Ectodermal cell (in vitro differentiated cells): ENCODE measurements at regions not wholly inside any gene's neighbourhood (a gene's known extent, or its start where the extent isn't known, plus 50 kb on each side); places are given as distances from the start of the nearest gene placed in this dataset.

Experiments used
- H3K27ac ChIP-seq: 2 replicates; pipeline ENCODE4 v1.7.0; 2013; ENCODE audit warnings: mild to moderate bottlenecking, low read depth, low read length; ENCODE audit not compliant: insufficient read depth, poor library complexity, severe bottlenecking
- H3K27me3 ChIP-seq: 2 replicates; pipeline ENCODE4 v1.7.0; 2013; ENCODE audit warnings: mild to moderate bottlenecking, low read length; ENCODE audit not compliant: insufficient read depth, control insufficient read depth, poor library complexity, severe bottlenecking
- H3K36me3 ChIP-seq: one replicate; pipeline ENCODE4 v1.7.0; 2013; ENCODE audit warnings: low read length; ENCODE audit not compliant: control insufficient read depth, insufficient read depth
- H3K4me1 ChIP-seq: one replicate; pipeline ENCODE4 v1.7.0; 2013; ENCODE audit warnings: low read length; ENCODE audit not compliant: control insufficient read depth, insufficient read depth
- H3K4me3 ChIP-seq: 2 replicates; pipeline ENCODE4 v1.7.0; 2013; ENCODE audit warnings: low read depth, low read length, control low read depth; ENCODE audit not compliant: insufficient read depth
- H3K9me3 ChIP-seq: 2 replicates; pipeline ENCODE4 v1.7.0; 2013; ENCODE audit warnings: mild to moderate bottlenecking, low read length, moderate library complexity; ENCODE audit not compliant: control insufficient read depth
- WGBS, 2 experiments: methylation state at CpG; one replicate each; pipeline ENCODE4 v1.1.7; 2013; ENCODE audit warnings: missing lambda C conversion rate in 2 of 2; 5-methylcytosine and 5-hydroxymethylcytosine counted together

DNA sequence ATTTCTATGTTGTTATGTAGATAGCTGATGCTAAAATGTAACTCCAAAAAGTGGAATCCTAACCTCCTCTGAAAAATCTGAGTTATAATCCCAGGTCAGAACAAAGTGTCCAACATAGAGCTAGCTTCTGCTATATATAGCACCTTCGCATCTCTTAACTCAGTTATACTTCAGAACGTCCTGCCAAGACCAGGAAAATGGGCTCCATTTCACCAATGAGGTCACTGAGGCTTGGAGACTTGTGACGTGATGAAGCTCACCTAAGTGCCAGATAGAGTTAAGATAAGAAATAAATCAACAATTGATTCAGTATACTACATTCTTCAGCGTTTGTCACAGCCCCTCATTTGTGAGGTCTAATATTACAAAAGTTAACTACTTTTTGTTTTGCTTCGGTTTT is 88.8 kb downstream of the KCTD12 start:
- Histone ChIP-seq H3K4me3 (no peak overlapping the region), H3K4me1 (no peaks in the 10 kb centered on the region), H3K27me3 (no peaks in the 10 kb centered on the region), H3K27ac (no peak overlapping the region), H3K36me3 (no peaks in the 10 kb centered on the region), H3K9me3 (no peaks in the 10 kb centered on the region)
- 93 to 95% methylated on average over 5 of the region's 5 CpGs for WGBS, 2 experiments

DNA sequence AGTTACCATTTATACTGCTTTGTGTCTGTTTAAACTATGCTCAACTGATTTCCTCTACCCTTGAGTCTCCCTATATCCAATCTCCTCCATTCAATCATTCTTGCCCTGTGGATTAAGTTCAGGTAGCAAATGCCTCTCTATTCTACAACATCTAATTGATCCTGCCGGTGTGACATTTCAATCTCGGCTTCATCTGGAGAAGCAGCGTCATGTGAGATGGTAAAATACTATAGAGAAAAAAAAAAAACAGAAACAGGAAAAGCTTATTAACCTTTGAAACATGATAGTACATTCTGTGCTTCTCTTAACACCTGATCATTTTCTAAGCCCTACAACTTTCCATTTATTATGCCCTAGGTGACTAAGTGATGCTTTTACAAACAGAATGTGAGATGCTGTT is 89.4 kb downstream of the KCTD12 start:
- Histone ChIP-seq H3K4me1 (no peaks in the 10 kb centered on the region), H3K4me3 (no peak overlapping the region), H3K9me3 (no peaks in the 10 kb centered on the region), H3K36me3 (no peaks in the 10 kb centered on the region), H3K27ac (no peak overlapping the region), H3K27me3 (no peaks in the 10 kb centered on the region)
- WGBS, 2 experiments = 100% methylated on average over 2 of the region's 3 CpGs; no CpG with 5 or more reads in 1 of the 2 experiments

GRCh38 chr13:76795701-76796695 is 90.2 kb downstream of the KCTD12 start:
- Histone ChIP-seq H3K36me3 (no peaks in the 10 kb centered on the region), H3K9me3 (no peaks in the 10 kb centered on the region), H3K27me3 (no peaks in the 10 kb centered on the region), H3K4me3 (no peak overlapping the region), H3K4me1 (peaks cover 5% of the 10 kb centered on the region), H3K27ac (no peak overlapping the region)
- 93 to 95% methylated on average over 4 to 5 of the region's 5 CpGs for WGBS, 2 experiments

GRCh38 chr13:76792731-76793347 is 93.4 kb downstream of the KCTD12 start:
- H3K27ac ChIP-seq = no peak overlapping the region
- no peaks in the 10 kb centered on the region for H3K36me3 ChIP-seq
- no peaks in the 10 kb centered on the region for H3K27me3 ChIP-seq
- no peaks in the 10 kb centered on the region for H3K9me3 ChIP-seq
- 86 to 88% methylated on average over 3 to 4 of the region's 4 CpGs for WGBS, 2 experiments
- no peak overlapping the region for H3K4me3 ChIP-seq
- peaks cover 15% of the 10 kb centered on the region for H3K4me1 ChIP-seq

DNA sequence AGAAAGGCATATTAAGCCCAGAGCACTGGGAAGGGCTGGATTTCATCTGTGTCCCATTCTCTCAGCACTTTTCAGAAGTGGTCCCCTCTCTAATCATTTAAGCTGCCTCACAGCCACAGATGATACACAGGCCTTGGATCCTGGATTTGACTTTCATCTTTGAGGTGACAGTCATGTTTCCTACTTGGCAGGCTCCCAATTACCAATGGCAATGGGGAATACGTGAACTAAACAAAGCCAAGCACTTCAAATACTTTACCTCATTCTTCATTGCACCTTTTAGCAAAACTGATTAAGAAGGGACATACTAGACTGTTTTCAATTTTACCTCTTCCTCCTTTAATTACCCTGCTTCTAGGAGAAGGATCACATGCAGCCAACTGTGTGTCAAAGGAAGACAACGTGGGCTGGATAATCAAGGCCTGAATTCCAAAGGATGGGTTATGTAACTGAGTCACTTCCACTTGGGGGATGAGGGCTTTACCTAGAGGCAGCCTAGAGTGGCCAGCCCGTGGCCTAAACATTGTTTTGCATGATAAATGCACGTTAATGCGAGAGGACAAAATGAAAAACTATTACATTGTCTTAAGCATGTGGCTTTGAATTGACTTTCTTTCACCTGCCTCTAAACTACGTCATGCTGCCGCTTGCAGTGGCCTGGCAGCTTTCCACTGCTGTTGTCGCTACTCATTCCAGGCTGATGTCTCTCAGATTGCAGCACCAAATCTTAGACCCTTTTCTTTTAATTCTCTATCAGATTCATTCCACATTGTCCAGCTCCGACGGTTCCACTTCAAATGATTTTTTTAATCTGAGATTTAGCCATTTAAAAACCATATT is 95.0 kb downstream of the KCTD12 start:
- H3K27ac ChIP-seq = no peak overlapping the region
- no peaks in the 10 kb centered on the region for H3K9me3 ChIP-seq
- no peaks in the 10 kb centered on the region for H3K27me3 ChIP-seq
- H3K4me1 ChIP-seq = peaks cover 15% of the 10 kb centered on the region
- 74 to 78% methylated on average over 9 to 10 of the region's 10 CpGs for WGBS, 2 experiments
- no peak overlapping the region for H3K4me3 ChIP-seq
- no peaks in the 10 kb centered on the region for H3K36me3 ChIP-seq

- Histone ChIP-seq H3K27me3 (no peaks in the 10 kb centered on the region), H3K9me3 (no peaks in the 10 kb centered on the region), H3K4me3 (no peak overlapping the region), H3K36me3 (no peaks in the 10 kb centered on the region), H3K27ac (no peak overlapping the region), H3K4me1 (peaks cover 15% of the 10 kb centered on the region)
- WGBS, 2 experiments = 55 to 63% methylated on average over 1 of the region's 1 CpG
Measured at GRCh38 chr13:76790526-76790925, 95.7 kb downstream of the KCTD12 start.

DNA sequence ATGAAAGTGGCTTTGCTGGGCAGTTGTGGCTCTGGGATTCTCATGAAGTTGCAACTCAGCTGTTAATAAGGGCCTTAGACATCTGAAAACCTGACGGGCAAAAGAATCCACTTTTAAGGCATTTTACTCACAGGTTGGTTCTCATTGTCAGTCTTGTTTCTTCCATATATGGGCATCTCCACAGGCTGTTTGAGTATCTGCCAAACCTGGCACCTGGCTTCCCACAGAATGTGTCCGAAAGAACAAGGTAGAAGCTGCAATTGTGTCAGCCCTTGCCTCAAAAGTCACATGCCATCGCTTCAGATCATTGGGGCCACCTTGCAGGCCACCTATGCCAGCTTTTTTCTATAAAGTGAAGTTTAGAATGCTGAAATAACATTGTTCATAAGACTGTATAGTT is 102.4 kb downstream of the KCTD12 start:
- Histone ChIP-seq H3K4me3 (no peak overlapping the region), H3K4me1 (no peaks in the 10 kb centered on the region), H3K9me3 (no peaks in the 10 kb centered on the region), H3K36me3 (no peaks in the 10 kb centered on the region), H3K27me3 (no peaks in the 10 kb centered on the region), H3K27ac (no peak overlapping the region)
- 67 to 71% methylated on average over 3 of the region's 3 CpGs for WGBS, 2 experiments

DNA sequence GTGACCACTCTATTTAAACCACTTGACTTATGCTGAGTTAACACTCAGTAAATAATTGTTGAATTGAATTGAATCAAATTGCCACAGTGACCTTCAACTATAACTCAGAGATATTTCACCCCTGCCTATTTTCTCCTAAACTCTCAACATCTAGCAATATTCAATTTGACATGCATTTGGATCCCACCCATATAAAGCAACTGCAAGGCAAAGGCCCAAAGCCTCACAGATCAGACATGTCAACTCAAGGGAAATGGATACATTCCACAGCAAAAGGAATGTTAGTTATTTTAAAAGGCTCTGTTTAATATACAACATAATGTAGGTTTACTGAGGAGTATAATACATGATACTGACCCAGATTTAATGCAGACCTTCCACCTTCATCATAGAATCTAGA is 107.4 kb downstream of the KCTD12 start:
- Histone ChIP-seq H3K4me1 (no peaks in the 10 kb centered on the region), H3K27me3 (no peaks in the 10 kb centered on the region), H3K4me3 (no peak overlapping the region), H3K27ac (no peak overlapping the region), H3K9me3 (no peaks in the 10 kb centered on the region), H3K36me3 (no peaks in the 10 kb centered on the region)

DNA sequence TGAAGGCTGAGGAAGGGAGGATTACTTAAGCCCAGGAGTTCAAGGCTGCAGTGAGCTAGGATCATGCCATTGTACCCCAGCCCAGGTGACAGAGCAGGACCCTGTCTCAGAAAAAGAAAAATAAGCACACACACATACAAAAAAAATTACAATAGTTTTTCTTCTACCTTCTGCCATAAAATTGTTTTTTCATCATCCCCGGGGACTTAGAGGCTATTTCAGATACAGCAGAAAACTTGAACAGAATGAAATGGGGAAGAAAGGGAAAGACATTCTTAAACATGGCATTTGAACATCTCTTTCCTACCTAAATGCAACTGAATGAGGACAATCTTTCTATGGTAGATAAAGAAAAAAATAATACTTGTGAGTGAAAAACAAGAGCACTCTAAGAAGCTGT is 109.1 kb downstream of the KCTD12 start:
- H3K9me3 ChIP-seq = no peaks in the 10 kb centered on the region
- H3K4me3 ChIP-seq = no peak overlapping the region
- H3K27me3 ChIP-seq = no peaks in the 10 kb centered on the region
- no peak overlapping the region for H3K27ac ChIP-seq
- no peaks in the 10 kb centered on the region for H3K4me1 ChIP-seq
- no peaks in the 10 kb centered on the region for H3K36me3 ChIP-seq
- 83 to 100% methylated on average over 1 of the region's 1 CpG for WGBS, 2 experiments
